ENCODE measurements at regions not wholly inside any gene's neighbourhood (a gene's known extent, or its start where the extent isn't known, plus 50 kb on each side); places are given as distances from the start of the nearest gene placed in this dataset.

GRCh38 chr5:60036192-60036938 is 142.8 kb upstream of the PDE4D start:
- H2AFZ ChIP-seq (ENCODE audit: low read length) = no peak overlapping the region
- no peak overlapping the region for H3K9ac ChIP-seq (ENCODE audit: low read depth, low read length, poor library complexity, severe bottlenecking)
- TF ChIP-seq EZH2phosphoT487 (IDR thresholded peaks at IDR 0.05; ENCODE audit: borderline replicate concordance) (no peak), CTCF (conservative IDR thresholded peaks at IDR 0.05; ENCODE audit: low read length) (no peak)
- H3K4me3 ChIP-seq (ENCODE audit: low read length, poor library complexity, severe bottlenecking) = no peak overlapping the region
- no peaks in the 10 kb centered on the region for H3K79me2 ChIP-seq (ENCODE audit: insufficient read depth, low read length)
- no peak overlapping the region for H3K4me2 ChIP-seq (ENCODE audit: low read depth, low read length, poor library complexity, severe bottlenecking)
- no peaks in the 10 kb centered on the region for H3K27me3 ChIP-seq (ENCODE audit: insufficient read depth, low read length, poor library complexity, severe bottlenecking)
- H3K9me2 ChIP-seq (replicated peaks; ENCODE audit: low read depth, low read length) = no peaks in the 10 kb centered on the region
- H4K20me1 ChIP-seq (ENCODE audit: insufficient read depth, low read length, poor library complexity, severe bottlenecking) = no peaks in the 10 kb centered on the region
- no peaks in the 10 kb centered on the region for H3F3A ChIP-seq (ENCODE audit: low read depth)
- no peaks in the 10 kb centered on the region for H3K36me3 ChIP-seq (ENCODE audit: insufficient read depth, low read length)
- no peaks in the 10 kb centered on the region for H3K4me1 ChIP-seq (ENCODE audit: insufficient read depth, low read length, poor library complexity, severe bottlenecking)
- H3K9me3 ChIP-seq (ENCODE audit: insufficient read depth, low read depth, low read length) = no peaks in the 10 kb centered on the region; the same call in 1 of the 2 replicates

- Histone ChIP-seq H3K4me2 (ENCODE audit: low read depth, low read length, poor library complexity, severe bottlenecking) (no peak overlapping the region), H3K79me2 (ENCODE audit: insufficient read depth, low read length) (no peaks in the 10 kb centered on the region), H3F3A (ENCODE audit: low read depth) (no peaks in the 10 kb centered on the region), H3K9me2 (replicated peaks; ENCODE audit: low read depth, low read length) (no peaks in the 10 kb centered on the region), H3K4me1 (ENCODE audit: insufficient read depth, low read length, poor library complexity, severe bottlenecking) (no peaks in the 10 kb centered on the region), H3K9ac (ENCODE audit: low read depth, low read length, poor library complexity, severe bottlenecking) (no peak overlapping the region), H3K27me3 (ENCODE audit: insufficient read depth, low read length, poor library complexity, severe bottlenecking) (no peaks in the 10 kb centered on the region), H4K20me1 (ENCODE audit: insufficient read depth, low read length, poor library complexity, severe bottlenecking) (no peaks in the 10 kb centered on the region), H2AFZ (ENCODE audit: low read length) (no peak overlapping the region), H3K36me3 (ENCODE audit: insufficient read depth, low read length) (no peaks in the 10 kb centered on the region), H3K9me3 (ENCODE audit: insufficient read depth, low read depth, low read length) (no peaks in the 10 kb centered on the region), H3K4me3 (ENCODE audit: low read length, poor library complexity, severe bottlenecking) (no peak overlapping the region)
- TF ChIP-seq CTCF (conservative IDR thresholded peaks at IDR 0.05; ENCODE audit: low read length) = no peak
- no peak for TF ChIP-seq EZH2phosphoT487 (IDR thresholded peaks at IDR 0.05; ENCODE audit: borderline replicate concordance)
Observed at GRCh38 chr5:60026161-60026560, 132.6 kb upstream of the PDE4D start.

- no peaks in the 10 kb centered on the region for H3K9me3 ChIP-seq (ENCODE audit: insufficient read depth, low read depth, low read length)
- H2AFZ ChIP-seq (ENCODE audit: low read length) = no peak overlapping the region
- no peak overlapping the region for H3K4me2 ChIP-seq (ENCODE audit: low read depth, low read length, poor library complexity, severe bottlenecking)
- H3K36me3 ChIP-seq (ENCODE audit: insufficient read depth, low read length) = no peaks in the 10 kb centered on the region
- H3K79me2 ChIP-seq (ENCODE audit: insufficient read depth, low read length) = no peaks in the 10 kb centered on the region
- H3K9me2 ChIP-seq (replicated peaks; ENCODE audit: low read depth, low read length) = no peaks in the 10 kb centered on the region
- no peaks in the 10 kb centered on the region for H3K27me3 ChIP-seq (ENCODE audit: insufficient read depth, low read length, poor library complexity, severe bottlenecking)
- no peaks in the 10 kb centered on the region for H3F3A ChIP-seq (ENCODE audit: low read depth)
- TF ChIP-seq EZH2phosphoT487 (IDR thresholded peaks at IDR 0.05; ENCODE audit: borderline replicate concordance) (no peak), CTCF (conservative IDR thresholded peaks at IDR 0.05; ENCODE audit: low read length) (no peak)
- H3K4me3 ChIP-seq (ENCODE audit: low read length, poor library complexity, severe bottlenecking) = no peak overlapping the region
- H3K9ac ChIP-seq (ENCODE audit: low read depth, low read length, poor library complexity, severe bottlenecking) = no peak overlapping the region
- H3K4me1 ChIP-seq (ENCODE audit: insufficient read depth, low read length, poor library complexity, severe bottlenecking) = no peaks in the 10 kb centered on the region
- no peaks in the 10 kb centered on the region for H4K20me1 ChIP-seq (ENCODE audit: insufficient read depth, low read length, poor library complexity, severe bottlenecking)
Observed at GRCh38 chr5:60024104-60024503, 130.6 kb upstream of the PDE4D start.

All from Loucy (cell line).